ENCODE measurements at regions not wholly inside any gene's neighbourhood (a gene's known extent, or its start where the extent isn't known, plus 50 kb on each side); places are given as distances from the start of the nearest gene placed in this dataset.

DNA sequence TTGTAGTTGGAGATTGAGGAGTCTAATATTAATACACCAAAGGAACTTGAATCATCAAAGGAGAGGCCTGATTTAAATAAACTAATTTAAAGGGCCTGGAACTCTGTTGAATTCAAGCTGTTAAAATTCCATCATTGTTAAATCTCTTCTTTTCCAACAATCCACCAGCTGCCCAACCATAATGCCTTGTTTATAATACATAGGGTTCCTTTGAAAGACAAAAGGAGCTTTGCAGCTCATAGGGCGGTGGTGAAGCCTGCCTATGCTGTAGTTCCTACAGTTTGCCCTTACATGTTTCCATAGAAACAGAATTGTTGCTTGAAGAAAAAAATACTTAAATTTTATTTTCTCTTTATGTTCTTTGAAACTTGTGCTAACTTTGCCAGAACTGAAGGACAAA lies 102.8 kb downstream of the GLUD2 start:
- H3K4me1 ChIP-seq (ENCODE audit: insufficient read depth): no peaks in the 10 kb centered on the region
- intact Hi-C loops (cut with DNase I): no loop called here
- H3K27ac ChIP-seq: no peak overlapping the region
- no peak overlapping the region for H3K4me3 ChIP-seq
- no peak for TF ChIP-seq EP300 (IDR thresholded peaks at IDR 0.05)
- TF ChIP-seq, protein P1, sequence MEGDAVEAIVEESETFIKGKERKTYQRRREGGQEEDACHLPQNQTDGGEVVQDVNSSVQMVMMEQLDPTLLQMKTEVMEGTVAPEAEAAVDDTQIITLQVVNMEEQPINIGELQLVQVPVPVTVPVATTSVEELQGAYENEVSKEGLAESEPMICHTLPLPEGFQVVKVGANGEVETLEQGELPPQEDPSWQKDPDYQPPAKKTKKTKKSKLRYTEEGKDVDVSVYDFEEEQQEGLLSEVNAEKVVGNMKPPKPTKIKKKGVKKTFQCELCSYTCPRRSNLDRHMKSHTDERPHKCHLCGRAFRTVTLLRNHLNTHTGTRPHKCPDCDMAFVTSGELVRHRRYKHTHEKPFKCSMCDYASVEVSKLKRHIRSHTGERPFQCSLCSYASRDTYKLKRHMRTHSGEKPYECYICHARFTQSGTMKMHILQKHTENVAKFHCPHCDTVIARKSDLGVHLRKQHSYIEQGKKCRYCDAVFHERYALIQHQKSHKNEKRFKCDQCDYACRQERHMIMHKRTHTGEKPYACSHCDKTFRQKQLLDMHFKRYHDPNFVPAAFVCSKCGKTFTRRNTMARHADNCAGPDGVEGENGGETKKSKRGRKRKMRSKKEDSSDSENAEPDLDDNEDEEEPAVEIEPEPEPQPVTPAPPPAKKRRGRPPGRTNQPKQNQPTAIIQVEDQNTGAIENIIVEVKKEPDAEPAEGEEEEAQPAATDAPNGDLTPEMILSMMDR (IDR thresholded peaks at IDR 0.05): no peak
- TF ChIP-seq POLR2A (IDR thresholded peaks at IDR 0.05): no peak
- no peak for DNase-seq
- no peaks in the 10 kb centered on the region for H3K27me3 ChIP-seq
- no peaks in the 10 kb centered on the region for H3K9me3 ChIP-seq
- no peaks in the 10 kb centered on the region for H3K36me3 ChIP-seq
- 37 to 49% (median 49%) methylated on average over 1 of the region's 1 CpG for WGBS, 3 donors

DNA sequence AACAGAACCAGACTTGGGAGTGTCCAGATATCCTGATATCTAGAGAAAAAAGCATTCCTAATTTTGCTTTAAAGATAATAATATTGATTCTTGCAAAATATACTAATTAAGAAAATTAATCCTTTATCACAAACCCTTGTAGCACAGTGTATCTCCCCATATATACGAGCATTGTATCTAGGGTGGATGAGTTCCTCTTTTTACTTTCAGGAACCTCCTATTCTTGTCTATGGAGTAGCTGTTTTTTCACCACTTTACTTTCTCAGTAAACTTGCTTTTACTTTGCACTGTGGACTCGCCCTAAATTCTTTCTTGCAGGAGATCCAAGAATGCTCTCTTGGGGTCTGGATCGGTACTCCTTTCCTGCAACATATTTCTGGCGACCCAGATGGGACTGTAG lies 103.9 kb downstream of the GLUD2 start:
- H3K27me3 ChIP-seq: no peaks in the 10 kb centered on the region
- H3K4me3 ChIP-seq: no peak overlapping the region
- 61 to 63% (median 63%) methylated on average over 4 of the region's 4 CpGs for WGBS, 3 donors
- intact Hi-C loops (cut with DNase I): no loop called here
- TF ChIP-seq POLR2A (IDR thresholded peaks at IDR 0.05): no peak
- TF ChIP-seq, protein P1 (IDR thresholded peaks at IDR 0.05): no peak
- TF ChIP-seq EP300 (IDR thresholded peaks at IDR 0.05): no peak
- no peak for DNase-seq
- H3K27ac ChIP-seq: no peak overlapping the region
- H3K4me1 ChIP-seq (ENCODE audit: insufficient read depth): no peaks in the 10 kb centered on the region
- H3K36me3 ChIP-seq: no peaks in the 10 kb centered on the region
- H3K9me3 ChIP-seq: no peaks in the 10 kb centered on the region

DNA sequence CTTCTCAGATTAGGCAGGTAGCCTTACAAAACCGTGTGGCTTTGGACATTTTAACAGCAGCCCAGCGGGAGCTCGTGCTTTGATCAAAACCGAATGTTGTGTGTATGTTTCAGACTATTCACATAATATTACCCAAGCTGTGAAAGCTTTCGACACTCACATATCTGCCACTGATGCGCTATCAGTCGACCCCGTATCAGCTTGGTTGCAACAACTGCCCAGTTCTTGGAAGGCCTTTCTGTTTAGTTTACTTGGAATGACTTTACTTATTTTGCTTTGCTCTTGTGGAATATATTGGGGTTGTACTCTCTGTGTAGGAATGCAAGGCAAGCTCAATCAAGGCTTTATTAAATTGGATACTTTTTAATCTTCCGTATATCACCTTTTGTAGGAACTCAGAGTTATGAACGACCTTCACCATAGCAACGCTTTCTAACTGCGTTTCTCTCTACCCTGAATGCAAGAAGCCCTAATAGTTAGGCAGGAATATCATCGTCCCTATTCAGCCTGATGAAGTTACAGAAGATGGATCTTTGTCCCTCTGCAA lies 107.5 kb downstream of the GLUD2 start:
- Histone ChIP-seq H3K27me3 (no peaks in the 10 kb centered on the region), H3K36me3 (no peaks in the 10 kb centered on the region), H3K4me1 (ENCODE audit: insufficient read depth) (no peaks in the 10 kb centered on the region), H3K9me3 (no peaks in the 10 kb centered on the region), H3K27ac (no peak overlapping the region), H3K4me3 (no peak overlapping the region)
- 69 to 80% (median 75%) methylated on average over 13 of the region's 13 CpGs for WGBS, 3 donors
- no peak for DNase-seq
- no peak for TF ChIP-seq EP300 (IDR thresholded peaks at IDR 0.05)
- TF ChIP-seq POLR2A (IDR thresholded peaks at IDR 0.05): no peak
- TF ChIP-seq, protein P1 (IDR thresholded peaks at IDR 0.05): no peak
- intact Hi-C loops (cut with DNase I): no loop called here

DNA sequence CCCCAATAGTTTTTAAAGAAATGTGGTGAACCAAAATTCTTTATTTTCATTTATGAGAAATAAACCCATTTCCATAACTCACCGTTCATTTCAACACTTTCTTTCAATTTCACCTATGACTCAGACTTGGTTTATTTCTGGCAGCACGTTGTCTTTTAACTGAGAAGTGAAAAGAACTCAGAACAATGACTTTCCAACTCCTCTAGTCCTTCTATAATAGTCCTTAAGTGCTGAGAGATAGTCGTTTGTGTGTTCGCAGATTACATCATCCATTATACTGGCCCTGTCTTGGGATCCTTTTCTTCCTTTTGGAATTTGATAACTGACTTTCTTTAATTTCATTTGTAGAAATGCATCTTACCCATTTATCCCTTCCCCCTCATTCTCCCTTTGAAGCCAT lies 113.6 kb downstream of the GLUD2 start:
- H3K27ac ChIP-seq: no peak overlapping the region
- no peak for DNase-seq
- 41 to 47% (median 43%) methylated on average over 4 of the region's 4 CpGs for WGBS, 3 donors
- intact Hi-C loops (cut with DNase I): no loop called here
- no peak for TF ChIP-seq POLR2A (IDR thresholded peaks at IDR 0.05)
- TF ChIP-seq EP300 (IDR thresholded peaks at IDR 0.05): no peak
- H3K4me3 ChIP-seq: no peak overlapping the region
- H3K36me3 ChIP-seq: no peaks in the 10 kb centered on the region
- no peaks in the 10 kb centered on the region for H3K4me1 ChIP-seq (ENCODE audit: insufficient read depth)
- H3K9me3 ChIP-seq: no peaks in the 10 kb centered on the region
- no peaks in the 10 kb centered on the region for H3K27me3 ChIP-seq

DNA sequence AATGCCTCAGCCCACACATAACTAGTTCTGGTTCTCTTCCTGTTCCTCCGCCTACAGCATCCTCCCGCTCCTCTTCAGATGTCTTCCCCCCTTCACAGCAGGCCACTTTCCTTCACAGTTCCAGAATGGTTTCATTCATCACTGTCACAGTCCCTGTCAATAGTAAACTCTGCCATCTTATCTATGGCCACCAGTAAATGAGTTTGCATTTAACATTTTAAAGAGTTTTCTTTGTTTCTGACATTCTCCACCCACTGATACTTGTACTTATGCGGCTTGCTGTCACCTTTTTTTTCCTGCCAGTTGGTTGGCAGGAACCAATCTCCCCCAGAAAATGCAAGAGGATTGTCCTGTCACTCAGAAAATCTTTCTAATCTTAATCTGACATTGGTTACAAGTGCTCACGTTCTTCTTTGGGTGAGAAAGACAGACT lies 114.1 kb downstream of the GLUD2 start:
- Histone ChIP-seq H3K27ac (no peak overlapping the region), H3K4me1 (ENCODE audit: insufficient read depth) (no peaks in the 10 kb centered on the region), H3K36me3 (no peaks in the 10 kb centered on the region), H3K27me3 (no peaks in the 10 kb centered on the region), H3K4me3 (no peak overlapping the region), H3K9me3 (no peaks in the 10 kb centered on the region)
- intact Hi-C loops (cut with DNase I): no loop called here
- 38 to 43% (median 43%) methylated on average over 4 of the region's 4 CpGs for WGBS, 3 donors
- TF ChIP-seq, protein P1 (IDR thresholded peaks at IDR 0.05): no peak
- TF ChIP-seq EP300 (IDR thresholded peaks at IDR 0.05) (no peak), POLR2A (IDR thresholded peaks at IDR 0.05) (no peak)
- no peak for DNase-seq

All from ovary (tissue), 7 donors.